Lower leg skin (tissue), 4 donors: ENCODE measurements at regions not wholly inside any gene's neighbourhood (a gene's known extent, or its start where the extent isn't known, plus 50 kb on each side); places are given as distances from the start of the nearest gene placed in this dataset.

Experiments used
- DNase-seq, 2 donors: peaks; one replicate each; pipeline ENCODE4 v3.0.0-alpha.2; 2019; ENCODE audit warnings: low spot score in 2 of 2
- H3K4me3 ChIP-seq: fragments of 200-600 bp; sonication (generic); 2 replicates; pipeline ENCODE4 v1.5.1; 2017; ENCODE audit warnings: mild to moderate bottlenecking, low read depth; ENCODE audit not compliant: poor library complexity, severe bottlenecking
- POLR2A ChIP-seq, 2 donors: fragments of 450-650 bp; IDR thresholded peaks; one replicate each; pipeline ENCODE4 v1.6.1; 2016 to 2017; ENCODE audit warnings: antibody characterized with exemption in 2 of 2, mild to moderate bottlenecking in 1 of 2, moderate library complexity in 1 of 2
- WGBS, 2 donors: methylation state at CpG; one replicate each; pipeline ENCODE4 v1.1.5; 2018; 5-methylcytosine and 5-hydroxymethylcytosine counted together
- intact Hi-C: fragments of 100-400 bp; cut with DNase I; formaldehyde crosslinking; loops from one replicate; pipeline ENCODE4 v1.15.0; 2023; ENCODE audit warnings: low total_unique reads
- TF ChIP-seq, protein P1 (sequence below), 3 donors: fragments of 450-650 bp; IDR thresholded peaks; one replicate each; pipeline ENCODE4 v1.5.1; 2016; ENCODE audit warnings: antibody characterized with exemption in 3 of 3, mild to moderate bottlenecking in 3 of 3, moderate library complexity in 2 of 3

DNA sequence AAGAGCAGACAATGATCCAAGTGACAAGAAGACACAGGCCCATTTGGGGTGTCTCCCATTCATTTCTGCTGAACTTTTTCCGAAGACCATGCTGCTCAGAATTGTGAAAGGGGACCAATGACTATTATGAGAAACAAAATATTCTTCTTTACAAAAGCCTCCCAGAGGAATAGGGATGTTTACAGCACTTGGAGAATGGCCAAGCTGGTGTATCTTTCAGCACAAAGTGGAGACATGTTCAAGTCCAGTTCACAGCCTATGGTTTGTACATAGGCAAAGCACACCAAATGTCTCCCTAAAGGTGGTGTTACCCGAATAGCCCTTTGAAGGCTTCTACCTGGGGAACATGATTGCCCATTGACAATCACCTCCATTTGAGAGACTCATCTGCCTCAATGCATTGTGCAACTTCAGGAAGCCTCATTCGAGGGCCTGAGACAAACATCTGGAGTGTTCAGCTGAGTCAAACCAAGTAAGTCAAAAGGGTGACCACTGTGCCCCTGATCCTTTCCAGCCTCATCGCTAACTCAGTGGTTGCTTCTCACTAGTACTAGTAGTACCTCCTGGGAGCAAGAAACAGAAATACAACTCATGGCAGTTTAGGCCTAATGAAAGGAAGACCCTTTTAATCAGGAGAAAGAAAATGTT, 451.0 kb upstream of the MARCKS start:
- intact Hi-C loops: no loop called here
- no peak for DNase-seq
- 76% methylated on average over 4 of the region's 4 CpGs for WGBS, 2 donors
- no peak for TF ChIP-seq POLR2A (IDR thresholded peaks at IDR 0.05)
- TF ChIP-seq, protein P1, sequence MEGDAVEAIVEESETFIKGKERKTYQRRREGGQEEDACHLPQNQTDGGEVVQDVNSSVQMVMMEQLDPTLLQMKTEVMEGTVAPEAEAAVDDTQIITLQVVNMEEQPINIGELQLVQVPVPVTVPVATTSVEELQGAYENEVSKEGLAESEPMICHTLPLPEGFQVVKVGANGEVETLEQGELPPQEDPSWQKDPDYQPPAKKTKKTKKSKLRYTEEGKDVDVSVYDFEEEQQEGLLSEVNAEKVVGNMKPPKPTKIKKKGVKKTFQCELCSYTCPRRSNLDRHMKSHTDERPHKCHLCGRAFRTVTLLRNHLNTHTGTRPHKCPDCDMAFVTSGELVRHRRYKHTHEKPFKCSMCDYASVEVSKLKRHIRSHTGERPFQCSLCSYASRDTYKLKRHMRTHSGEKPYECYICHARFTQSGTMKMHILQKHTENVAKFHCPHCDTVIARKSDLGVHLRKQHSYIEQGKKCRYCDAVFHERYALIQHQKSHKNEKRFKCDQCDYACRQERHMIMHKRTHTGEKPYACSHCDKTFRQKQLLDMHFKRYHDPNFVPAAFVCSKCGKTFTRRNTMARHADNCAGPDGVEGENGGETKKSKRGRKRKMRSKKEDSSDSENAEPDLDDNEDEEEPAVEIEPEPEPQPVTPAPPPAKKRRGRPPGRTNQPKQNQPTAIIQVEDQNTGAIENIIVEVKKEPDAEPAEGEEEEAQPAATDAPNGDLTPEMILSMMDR (IDR thresholded peaks at IDR 0.05): no peak
- no peak overlapping the region for H3K4me3 ChIP-seq

DNA sequence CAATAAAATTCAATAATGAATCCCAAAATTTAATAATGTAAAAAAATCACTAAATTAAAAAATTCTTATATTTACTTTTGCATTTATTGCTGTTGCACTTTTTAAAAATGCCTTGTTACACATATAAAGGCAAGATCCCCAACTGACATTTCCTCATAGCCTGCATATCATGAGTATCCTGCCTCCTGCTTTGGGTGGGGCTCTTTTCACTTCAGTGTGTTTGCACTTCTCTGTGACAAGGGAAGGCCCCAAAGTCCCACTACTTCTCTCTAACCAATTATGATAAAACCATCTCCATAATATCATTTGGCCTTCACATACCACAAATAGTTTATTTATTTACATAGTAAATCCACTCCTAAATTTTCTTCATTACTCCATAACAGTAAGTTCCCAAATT, 446.1 kb upstream of the MARCKS start:
- TF ChIP-seq, protein P1 (IDR thresholded peaks at IDR 0.05): no peak
- no peak for TF ChIP-seq POLR2A (IDR thresholded peaks at IDR 0.05)
- intact Hi-C loops: no loop called here
- DNase-seq: no peak
- no peak overlapping the region for H3K4me3 ChIP-seq

DNA sequence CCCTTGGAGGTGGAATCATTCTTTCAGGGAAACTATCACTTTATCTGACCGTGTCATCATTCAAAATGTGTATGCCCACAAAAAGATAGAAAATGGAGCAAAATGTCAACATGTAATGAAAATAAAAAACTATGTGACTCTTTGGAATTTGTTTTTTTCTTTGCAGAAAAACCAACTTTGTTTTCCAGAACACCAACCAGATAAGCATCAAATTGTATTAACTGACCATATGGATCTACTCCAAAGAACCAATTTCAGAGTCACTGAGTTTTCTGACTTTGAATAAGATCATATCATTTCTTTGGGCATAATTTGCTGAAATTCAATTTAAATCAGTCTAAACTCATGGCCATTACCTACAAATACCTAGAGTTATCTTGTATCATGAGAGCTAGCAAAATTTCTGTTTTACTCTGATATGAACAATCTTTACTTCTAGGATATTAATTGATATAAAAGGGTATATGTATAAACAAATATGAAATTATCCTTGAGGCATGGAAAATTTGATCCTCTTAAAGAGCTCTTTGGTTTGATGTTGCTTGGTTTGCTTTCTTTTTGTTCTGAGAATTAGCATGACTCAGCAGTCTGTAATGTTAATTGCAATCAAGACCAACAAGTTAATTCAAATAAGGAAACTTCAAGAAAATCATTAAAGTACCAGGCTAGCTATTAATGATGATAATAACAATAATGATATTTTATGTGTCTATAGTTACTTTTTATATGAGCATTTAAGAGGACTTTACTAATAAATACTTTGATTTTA, 444.4 kb upstream of the MARCKS start:
- H3K4me3 ChIP-seq: no peak overlapping the region
- no peak for TF ChIP-seq POLR2A (IDR thresholded peaks at IDR 0.05)
- TF ChIP-seq, protein P1 (IDR thresholded peaks at IDR 0.05): no peak
- DNase-seq: no peak
- intact Hi-C loops: no loop called here
- WGBS, 2 donors: 96 to 98% methylated on average over 1 of the region's 1 CpG

DNA sequence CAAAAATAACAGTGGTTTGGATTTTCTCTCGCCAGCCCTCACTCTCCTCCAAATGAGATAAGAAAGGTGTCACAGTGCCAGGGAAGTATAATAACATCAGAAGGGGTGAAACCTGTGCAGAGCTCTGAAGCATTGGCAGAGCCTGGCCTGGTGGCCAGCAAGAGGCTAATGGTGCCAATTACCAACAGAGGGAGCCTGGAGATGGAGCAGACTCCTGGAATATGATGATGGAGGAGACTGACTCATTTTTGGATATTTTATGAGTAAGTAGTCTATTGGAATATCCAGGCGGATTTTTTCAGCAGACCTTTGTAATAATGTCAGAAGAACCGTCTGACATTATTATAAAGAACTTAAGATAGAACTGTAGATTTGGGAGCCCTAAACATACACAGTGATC, 442.6 kb upstream of the MARCKS start:
- intact Hi-C loops: no loop called here
- 25 to 37% methylated on average over 3 of the region's 3 CpGs for WGBS, 2 donors
- peak in 1 of 2 donors; percentile 29 for DNase-seq
- no peak overlapping the region for H3K4me3 ChIP-seq
- TF ChIP-seq POLR2A (IDR thresholded peaks at IDR 0.05): no peak
- TF ChIP-seq, protein P1 (IDR thresholded peaks at IDR 0.05): no peak

DNA sequence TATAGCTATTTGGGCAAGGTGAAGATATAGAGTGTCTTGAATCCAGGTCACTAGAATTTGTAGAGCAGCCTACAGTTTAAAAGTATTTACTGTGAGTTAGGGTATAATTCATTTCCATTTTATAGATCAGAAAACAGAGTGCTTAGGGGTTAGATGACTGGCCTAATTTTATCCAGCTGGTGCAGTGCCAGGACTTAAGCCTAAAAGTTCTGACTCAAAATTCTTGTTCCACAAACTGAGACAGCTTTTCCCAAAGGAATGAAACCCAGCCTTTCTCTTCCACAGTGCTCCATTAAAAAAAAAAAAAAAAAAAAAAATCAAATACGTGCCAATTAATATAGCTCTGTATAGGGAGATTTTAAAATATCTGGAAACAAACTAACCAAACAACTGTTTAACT, 441.0 kb upstream of the MARCKS start:
- no peak overlapping the region for H3K4me3 ChIP-seq
- no peak for DNase-seq
- intact Hi-C loops: no loop called here
- TF ChIP-seq, protein P1 (IDR thresholded peaks at IDR 0.05): no peak
- TF ChIP-seq POLR2A (IDR thresholded peaks at IDR 0.05): no peak
- WGBS, 2 donors: 63 to 75% methylated on average over 1 of the region's 1 CpG
